Fibroblast of pulmonary artery (primary cell): ENCODE measurements at regions not wholly inside any gene's neighbourhood (a gene's known extent, or its start where the extent isn't known, plus 50 kb on each side); places are given as distances from the start of the nearest gene placed in this dataset.

ENCODE experiments used
- DNase-seq: peaks from one replicate; pipeline ENCODE4 v3.0.0-alpha.2; 2010; ENCODE audit warnings: low read depth
- H3K4me3 ChIP-seq: replicated peaks from 2 replicates; pipeline ENCODE4 v1.5.1; 2011; ENCODE audit warnings: low read depth, mild to moderate bottlenecking, control low read depth, low read length, moderate library complexity
- CTCF ChIP-seq: IDR thresholded peaks from 2 replicates; pipeline ENCODE4 v1.5.1; 2011; ENCODE audit warnings: mild to moderate bottlenecking, control low read depth, low read length, inconsistent platforms; ENCODE audit errors: missing control alignments

GRCh38 chr16:5885521-5885920 lies 787.9 kb upstream of the EEF2KMT start:
- no peak overlapping the region for H3K4me3 ChIP-seq
- DNase-seq, result no peak
- no peak for TF ChIP-seq CTCF

GRCh38 chr16:5884996-5885395 lies 787.4 kb upstream of the EEF2KMT start:
- no peak for DNase-seq
- no peak overlapping the region for H3K4me3 ChIP-seq
- no peak for TF ChIP-seq CTCF

- H3K4me3 ChIP-seq, result no peak overlapping the region
- TF ChIP-seq CTCF, result no peak
- DNase-seq, result no peak
Observed at GRCh38 chr16:5884339-5884738, 786.7 kb upstream of the EEF2KMT start.

- H3K4me3 ChIP-seq, result no peak overlapping the region
- no peak for DNase-seq
- TF ChIP-seq CTCF, result no peak
Observed at GRCh38 chr16:5882087-5882640, 784.6 kb upstream of the EEF2KMT start.

- TF ChIP-seq CTCF, result no peak
- no peak for DNase-seq
- no peak overlapping the region for H3K4me3 ChIP-seq
Observed at GRCh38 chr16:5875416-5875815, 777.8 kb upstream of the EEF2KMT start.

- no peak for DNase-seq
- no peak for TF ChIP-seq CTCF
Observed at GRCh38 chr16:5874899-5875298, 777.3 kb upstream of the EEF2KMT start.

GRCh38 chr16:5873221-5873620 lies 775.6 kb upstream of the EEF2KMT start:
- no peak overlapping the region for H3K4me3 ChIP-seq
- DNase-seq, result no peak
- no peak for TF ChIP-seq CTCF

More at GRCh38 chr16:5874899-5875298, 777.3 kb upstream of the EEF2KMT start:
- no peak overlapping the region for H3K4me3 ChIP-seq
